ENCODE measurements at regions not wholly inside any gene's neighbourhood (a gene's known extent, or its start where the extent isn't known, plus 50 kb on each side); places are given as distances from the start of the nearest gene placed in this dataset.

DNA sequence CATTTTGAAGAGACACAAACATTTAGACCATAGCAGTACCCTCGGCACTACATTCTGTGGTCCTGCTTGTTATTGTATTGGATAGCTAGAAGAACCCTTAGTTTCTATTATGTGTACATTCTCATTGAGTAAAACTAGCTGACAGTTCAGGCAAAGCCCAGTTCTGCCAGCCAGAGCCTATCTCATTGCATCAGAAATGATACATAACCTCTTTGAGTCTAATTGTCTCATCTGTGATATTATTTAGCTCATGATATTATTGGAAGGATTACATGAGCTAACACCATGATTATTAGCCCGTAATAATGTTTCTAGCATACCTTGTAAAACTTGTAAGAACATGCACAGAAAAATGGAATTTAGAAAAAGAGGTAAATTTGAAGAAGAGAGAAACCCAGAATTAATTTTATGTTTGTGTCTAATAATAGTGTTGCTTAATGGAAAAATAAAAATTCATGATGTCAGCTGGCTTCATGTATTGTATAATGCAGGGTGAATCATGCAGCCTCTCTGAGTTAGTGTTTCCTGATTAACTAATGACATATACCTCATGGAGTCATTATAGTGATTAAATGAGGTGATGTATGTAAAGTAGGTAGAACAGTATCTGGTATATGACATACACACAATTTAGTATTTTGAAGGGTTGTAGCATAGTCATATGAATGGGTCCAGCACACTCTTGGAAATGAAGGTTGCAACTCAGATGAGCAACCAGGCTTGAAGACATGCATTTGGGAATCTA lies 339.4 kb upstream of the GRM7 start:
- FAIRE-seq = no peak

DNA sequence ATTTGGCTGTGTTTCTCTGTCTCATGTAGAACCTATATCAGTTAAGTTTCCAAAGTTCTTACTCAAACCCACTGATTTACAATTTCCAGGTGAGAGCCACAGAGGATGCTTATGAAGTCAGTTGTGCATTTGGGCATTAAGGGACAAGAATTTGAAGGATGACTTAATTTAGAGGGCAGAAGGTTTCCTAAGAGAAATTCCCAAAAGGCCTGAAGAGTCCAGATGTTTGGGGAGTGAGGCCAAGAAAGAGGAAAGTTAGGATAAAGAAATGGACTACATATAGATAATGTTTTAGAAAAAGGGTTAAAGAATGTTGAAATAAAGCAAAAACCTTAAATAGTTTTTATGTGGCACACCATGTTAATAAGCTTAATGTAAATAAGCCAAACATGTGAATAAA lies 338.7 kb upstream of the GRM7 start:
- Histone ChIP-seq H3K9me3 (ENCODE audit: control insufficient read depth in 2 of 3, insufficient read depth in 1 of 3, low read length in 3 of 3) (no peaks in the 10 kb centered on the region), H3K27ac (ENCODE audit: low read depth in 2 of 2, low read length in 2 of 2) (no peak overlapping the region), H3K4me1 (ENCODE audit: control insufficient read depth in 2 of 3, insufficient read depth in 2 of 3, low read depth in 1 of 3, low read length in 3 of 3) (no peaks in the 10 kb centered on the region), H3K9ac (ENCODE audit: low read length in 3 of 3) (no peak overlapping the region), H3K36me3 (ENCODE audit: control insufficient read depth in 2 of 3, insufficient read depth in 3 of 3, low read length in 3 of 3) (no peaks in the 10 kb centered on the region), H3K27me3 (ENCODE audit: control insufficient read depth, insufficient read depth, low read length) (no peaks in the 10 kb centered on the region), H3K4me3 (ENCODE audit: low read length in 3 of 3) (no peak overlapping the region)
- intact Hi-C loops (cut with DNase I) = no loop called here
- FAIRE-seq = no peak
- DNase-seq = no peak
- TF ChIP-seq, protein P1, sequence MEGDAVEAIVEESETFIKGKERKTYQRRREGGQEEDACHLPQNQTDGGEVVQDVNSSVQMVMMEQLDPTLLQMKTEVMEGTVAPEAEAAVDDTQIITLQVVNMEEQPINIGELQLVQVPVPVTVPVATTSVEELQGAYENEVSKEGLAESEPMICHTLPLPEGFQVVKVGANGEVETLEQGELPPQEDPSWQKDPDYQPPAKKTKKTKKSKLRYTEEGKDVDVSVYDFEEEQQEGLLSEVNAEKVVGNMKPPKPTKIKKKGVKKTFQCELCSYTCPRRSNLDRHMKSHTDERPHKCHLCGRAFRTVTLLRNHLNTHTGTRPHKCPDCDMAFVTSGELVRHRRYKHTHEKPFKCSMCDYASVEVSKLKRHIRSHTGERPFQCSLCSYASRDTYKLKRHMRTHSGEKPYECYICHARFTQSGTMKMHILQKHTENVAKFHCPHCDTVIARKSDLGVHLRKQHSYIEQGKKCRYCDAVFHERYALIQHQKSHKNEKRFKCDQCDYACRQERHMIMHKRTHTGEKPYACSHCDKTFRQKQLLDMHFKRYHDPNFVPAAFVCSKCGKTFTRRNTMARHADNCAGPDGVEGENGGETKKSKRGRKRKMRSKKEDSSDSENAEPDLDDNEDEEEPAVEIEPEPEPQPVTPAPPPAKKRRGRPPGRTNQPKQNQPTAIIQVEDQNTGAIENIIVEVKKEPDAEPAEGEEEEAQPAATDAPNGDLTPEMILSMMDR (IDR thresholded peaks at IDR 0.05; ENCODE audit: borderline replicate concordance, extremely low read depth, insufficient read depth) = no peak

More for the DNA sequence above, 339.4 kb upstream of the GRM7 start:
- no peak overlapping the region for H3K4me3 ChIP-seq (ENCODE audit: low read length in 3 of 3)
- H3K27me3 ChIP-seq (ENCODE audit: control insufficient read depth, insufficient read depth, low read length) = no peaks in the 10 kb centered on the region
- H3K9ac ChIP-seq (ENCODE audit: low read length in 3 of 3) = no peak overlapping the region
- no peaks in the 10 kb centered on the region for H3K4me1 ChIP-seq (ENCODE audit: control insufficient read depth in 2 of 3, insufficient read depth in 2 of 3, low read depth in 1 of 3, low read length in 3 of 3)
- no peaks in the 10 kb centered on the region for H3K9me3 ChIP-seq (ENCODE audit: control insufficient read depth in 2 of 3, insufficient read depth in 1 of 3, low read length in 3 of 3)
- TF ChIP-seq, protein P1 (IDR thresholded peaks at IDR 0.05; ENCODE audit: borderline replicate concordance, extremely low read depth, insufficient read depth) = no peak
- no peak for DNase-seq
- intact Hi-C loops (cut with DNase I) = no loop called here
- H3K27ac ChIP-seq (ENCODE audit: low read depth in 2 of 2, low read length in 2 of 2) = no peak overlapping the region
- no peaks in the 10 kb centered on the region for H3K36me3 ChIP-seq (ENCODE audit: control insufficient read depth in 2 of 3, insufficient read depth in 3 of 3, low read length in 3 of 3)

DNA sequence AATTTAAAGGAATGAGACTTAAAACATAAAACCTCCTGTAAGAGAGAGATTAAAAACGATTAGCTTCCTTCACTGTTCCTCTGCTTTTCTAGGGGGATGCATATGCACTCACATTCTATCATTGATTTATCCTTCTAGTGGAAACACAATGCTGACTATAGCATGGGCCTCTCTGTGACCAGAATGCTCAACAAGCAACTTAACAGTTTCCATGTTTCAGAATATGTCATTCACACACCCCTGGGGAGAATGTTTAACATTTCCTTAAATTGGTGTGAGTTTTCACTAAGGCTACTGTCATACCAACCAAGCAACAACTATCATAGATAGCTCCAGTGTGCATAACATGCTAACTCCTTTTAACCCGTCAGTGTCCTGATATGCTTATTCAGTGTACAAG lies 337.9 kb upstream of the GRM7 start:
- Histone ChIP-seq H3K27me3 (ENCODE audit: control insufficient read depth, insufficient read depth, low read length) (no peaks in the 10 kb centered on the region), H3K4me1 (ENCODE audit: control insufficient read depth in 2 of 3, insufficient read depth in 2 of 3, low read depth in 1 of 3, low read length in 3 of 3) (no peaks in the 10 kb centered on the region), H3K36me3 (ENCODE audit: control insufficient read depth in 2 of 3, insufficient read depth in 3 of 3, low read length in 3 of 3) (no peaks in the 10 kb centered on the region), H3K27ac (ENCODE audit: low read depth in 2 of 2, low read length in 2 of 2) (no peak overlapping the region), H3K9ac (ENCODE audit: low read length in 3 of 3) (no peak overlapping the region), H3K9me3 (ENCODE audit: control insufficient read depth in 2 of 3, insufficient read depth in 1 of 3, low read length in 3 of 3) (no peaks in the 10 kb centered on the region), H3K4me3 (ENCODE audit: low read length in 3 of 3) (no peak overlapping the region)
- FAIRE-seq (no peak), DNase-seq (no peak)
- TF ChIP-seq, protein P1 (IDR thresholded peaks at IDR 0.05; ENCODE audit: borderline replicate concordance, extremely low read depth, insufficient read depth) = no peak
- intact Hi-C loops (cut with DNase I) = no loop called here

DNA sequence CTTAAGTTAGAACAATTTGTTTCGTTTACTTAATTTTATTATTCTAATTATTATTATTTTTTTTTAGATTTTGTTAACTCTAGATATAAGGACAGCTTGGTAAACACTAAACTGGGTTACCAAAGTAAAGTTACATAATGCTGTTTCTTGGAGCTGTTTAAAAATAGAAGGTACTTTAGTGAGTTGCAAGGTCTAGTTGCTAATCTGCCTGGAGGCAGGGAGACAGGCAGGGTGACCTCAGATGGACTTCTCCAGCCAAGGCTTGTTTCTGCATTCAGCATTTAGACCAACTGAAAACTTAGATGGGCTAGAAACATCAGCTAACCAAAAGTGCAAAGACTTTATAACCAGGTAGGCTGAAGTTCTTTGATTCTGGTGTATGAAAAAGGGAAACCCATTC lies 336.4 kb upstream of the GRM7 start:
- Histone ChIP-seq H3K9ac (ENCODE audit: low read length in 3 of 3) (no peak overlapping the region), H3K9me3 (ENCODE audit: control insufficient read depth in 2 of 3, insufficient read depth in 1 of 3, low read length in 3 of 3) (no peaks in the 10 kb centered on the region), H3K4me3 (ENCODE audit: low read length in 3 of 3) (no peak overlapping the region), H3K4me1 (ENCODE audit: control insufficient read depth in 2 of 3, insufficient read depth in 2 of 3, low read depth in 1 of 3, low read length in 3 of 3) (no peaks in the 10 kb centered on the region), H3K36me3 (ENCODE audit: control insufficient read depth in 2 of 3, insufficient read depth in 3 of 3, low read length in 3 of 3) (no peaks in the 10 kb centered on the region), H3K27me3 (ENCODE audit: control insufficient read depth, insufficient read depth, low read length) (no peaks in the 10 kb centered on the region), H3K27ac (ENCODE audit: low read depth in 2 of 2, low read length in 2 of 2) (no peak overlapping the region)
- DNase-seq (no peak), FAIRE-seq (no peak)
- intact Hi-C loops (cut with DNase I) = no loop called here
- TF ChIP-seq, protein P1 (IDR thresholded peaks at IDR 0.05; ENCODE audit: borderline replicate concordance, extremely low read depth, insufficient read depth) = no peak

Data from kidney (tissue), 13 donors.